ENCODE measurements at regions not wholly inside any gene's neighbourhood (a gene's known extent, or its start where the extent isn't known, plus 50 kb on each side); places are given as distances from the start of the nearest gene placed in this dataset.
A peak's percentile ranks its signal among the peaks of the same experiment; 100 is the strongest.

DNA sequence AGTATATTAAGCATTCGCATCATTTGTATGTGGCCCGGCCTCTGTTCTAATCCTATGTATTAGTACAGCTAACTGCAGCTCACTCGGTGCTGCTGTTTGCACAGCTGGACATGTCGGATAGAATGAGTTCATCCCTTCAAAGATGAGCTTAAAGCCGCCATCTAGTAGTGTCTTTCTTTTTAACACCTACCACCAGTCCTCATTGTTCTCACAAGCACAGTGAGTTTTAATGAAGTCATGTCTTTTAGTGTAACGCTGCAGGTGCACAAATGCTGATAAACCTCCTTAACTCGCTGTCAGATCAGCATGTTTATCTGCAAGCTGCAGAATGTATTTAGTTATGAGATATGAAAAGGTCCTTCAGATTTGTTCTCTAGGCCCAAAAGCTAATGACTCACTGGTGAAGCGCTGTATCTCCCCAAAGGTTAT is 247.5 kb downstream of the MTERF1 start:
- DNase-seq (ENCODE audit: low spot score) = no peak

- DNase-seq (ENCODE audit: low spot score) = no peak
Observed at GRCh38 chr7:91634485-91635177, 245.9 kb downstream of the MTERF1 start.

GRCh38 chr7:91636129-91636724 is 244.3 kb downstream of the MTERF1 start:
- DNase-seq (ENCODE audit: low spot score) = no peak

- no peak for DNase-seq (ENCODE audit: low spot score)
Observed at GRCh38 chr7:91636728-91637127, 243.8 kb downstream of the MTERF1 start.

DNA sequence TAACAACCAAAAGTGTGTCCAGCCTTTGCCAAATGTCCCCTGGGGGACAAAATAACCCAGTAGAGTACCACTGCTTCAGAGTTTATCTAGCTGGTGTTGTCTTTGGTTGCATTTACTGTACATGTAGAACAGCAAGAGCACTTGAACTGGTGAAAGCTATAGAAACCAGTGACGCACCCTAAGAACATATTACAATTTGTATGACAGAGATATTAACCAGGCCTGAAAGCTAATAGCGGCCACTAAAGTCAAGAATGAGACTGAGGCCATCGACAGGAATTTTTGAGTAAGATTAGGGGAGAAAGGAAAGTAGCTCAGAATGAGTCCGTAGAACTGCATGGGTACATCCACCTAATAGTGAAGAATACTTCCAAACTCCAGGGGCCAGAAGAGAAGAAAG is 236.2 kb downstream of the MTERF1 start:
- DNase-seq (ENCODE audit: low spot score) = no peak

GRCh38 chr7:91645542-91645941 is 235.0 kb downstream of the MTERF1 start:
- DNase-seq (ENCODE audit: low spot score) = no peak

GRCh38 chr7:91651986-91652385 is 228.5 kb downstream of the MTERF1 start:
- DNase-seq (ENCODE audit: low spot score) = no peak

DNA sequence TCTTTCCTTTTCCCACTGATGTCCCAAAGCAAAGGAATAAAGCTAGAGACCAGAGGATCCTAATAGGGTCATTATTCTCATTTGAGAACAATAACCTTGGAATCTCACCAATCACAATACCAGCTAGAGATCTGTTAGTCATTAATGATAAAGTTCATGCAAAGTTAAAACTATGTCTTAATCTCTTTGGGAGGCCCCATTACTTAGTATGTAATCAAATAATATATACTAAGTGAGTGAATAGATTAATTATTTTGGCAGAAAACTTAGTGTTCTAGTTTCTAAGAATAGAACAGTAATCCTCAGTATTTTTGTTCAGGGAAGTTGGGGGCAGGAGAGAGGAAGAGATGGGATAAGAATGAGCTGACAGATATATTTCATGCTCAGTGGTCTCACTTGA is 227.2 kb downstream of the MTERF1 start:
- DNase-seq (ENCODE audit: low spot score) = no peak

GRCh38 chr7:91655656-91656055 is 224.8 kb downstream of the MTERF1 start:
- DNase-seq (ENCODE audit: low spot score) = no peak

- DNase-seq (ENCODE audit: low spot score) = peak; percentile 60
Observed at GRCh38 chr7:91656541-91657482, 223.7 kb downstream of the MTERF1 start.

DNA sequence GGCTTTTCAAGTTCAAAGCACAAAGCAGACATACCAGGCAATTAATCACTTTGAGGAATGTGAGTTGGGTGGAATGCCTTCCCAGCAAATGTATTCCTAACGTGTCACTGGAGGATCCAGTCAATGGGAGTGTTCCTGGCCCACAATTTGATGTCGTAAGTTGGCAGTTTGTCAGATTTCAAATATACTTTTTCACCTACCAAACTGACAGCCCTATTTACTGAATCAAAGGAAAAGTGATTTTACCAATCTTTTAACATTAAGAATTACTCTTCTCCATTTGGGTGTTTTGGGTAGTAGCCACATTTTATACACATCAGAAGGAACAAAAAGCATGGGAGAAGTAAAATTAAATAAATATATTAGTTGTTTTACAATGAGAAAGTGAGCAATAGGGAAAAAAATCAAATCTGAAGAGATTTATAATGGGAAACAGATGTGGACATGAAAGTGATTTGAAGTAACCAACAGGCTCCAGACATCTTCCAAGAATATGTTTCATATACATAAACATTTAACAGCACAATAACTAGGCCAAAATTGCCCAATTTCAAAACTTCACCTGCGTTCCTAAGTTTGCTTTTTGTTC is 222.9 kb downstream of the MTERF1 start:
- peak; percentile 76 for DNase-seq (ENCODE audit: low spot score)

DNA sequence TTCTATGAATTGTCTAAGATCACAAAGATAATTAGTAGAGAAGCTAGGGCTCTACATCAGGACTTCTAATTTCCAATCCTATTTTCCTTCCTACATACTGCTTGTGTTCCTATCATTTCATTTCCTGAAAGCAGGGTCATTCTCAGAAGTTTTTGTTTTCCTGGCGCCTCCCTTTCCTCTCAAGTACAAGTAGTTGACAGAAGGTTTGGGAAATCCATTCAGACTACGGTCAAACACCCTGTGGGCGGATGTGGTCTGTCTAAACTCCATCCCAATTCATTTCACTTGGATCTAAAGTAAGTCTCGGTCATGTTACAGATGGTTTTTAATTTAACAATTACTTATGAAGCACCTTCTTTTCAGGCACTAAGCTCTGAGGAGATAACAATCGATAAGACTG is 221.4 kb downstream of the MTERF1 start:
- DNase-seq (ENCODE audit: low spot score) = no peak

GRCh38 chr7:91660734-91661356 is 219.7 kb downstream of the MTERF1 start:
- no peak for DNase-seq (ENCODE audit: low spot score)

- DNase-seq (ENCODE audit: low spot score) = no peak
Observed at GRCh38 chr7:91661727-91662126, 218.8 kb downstream of the MTERF1 start.

DNA sequence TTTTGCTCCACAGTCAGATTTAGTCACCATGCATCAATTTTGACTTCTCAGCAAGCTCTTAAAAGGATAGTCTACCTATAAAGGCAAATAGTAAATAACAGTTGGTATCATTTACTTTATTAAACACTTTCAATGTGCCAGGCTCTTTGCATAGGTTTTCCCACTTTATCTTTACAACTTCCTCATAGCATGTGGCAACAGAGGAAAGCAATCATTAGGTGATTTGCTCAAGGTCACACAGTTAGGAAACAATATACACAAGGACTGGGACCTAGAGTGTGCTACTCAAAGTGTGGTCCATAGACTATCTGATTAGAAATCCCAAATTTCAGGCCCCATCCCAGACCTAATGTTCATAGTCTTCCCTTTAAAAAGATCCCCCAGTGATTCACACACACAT is 212.3 kb downstream of the MTERF1 start:
- no peak for DNase-seq (ENCODE audit: low spot score)

DNA sequence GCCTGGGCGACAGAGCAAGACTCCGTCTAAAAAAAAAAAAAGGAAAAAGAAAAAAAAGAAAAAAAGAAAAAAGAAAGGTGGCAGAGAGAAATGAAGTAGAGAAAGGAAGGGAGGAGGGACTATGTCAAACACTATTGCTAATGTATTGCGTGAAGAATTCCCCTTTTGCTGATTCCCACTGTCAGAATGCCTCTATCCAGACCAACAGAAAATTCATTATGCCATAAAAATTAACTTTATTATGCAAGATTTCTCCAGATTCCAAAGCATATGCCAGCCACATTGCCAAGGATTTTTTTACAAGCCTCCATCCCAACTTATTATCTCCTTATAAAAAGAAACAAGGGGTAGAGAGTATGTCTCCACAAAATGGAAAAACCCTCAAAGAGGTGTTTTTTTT is 209.3 kb downstream of the MTERF1 start:
- peak; percentile 3 for DNase-seq (ENCODE audit: low spot score)

- DNase-seq (ENCODE audit: low spot score) = no peak
Observed at GRCh38 chr7:91674470-91674869, 206.0 kb downstream of the MTERF1 start.

GRCh38 chr7:91681718-91682117 is 198.8 kb downstream of the MTERF1 start:
- DNase-seq (ENCODE audit: low spot score) = no peak

DNA sequence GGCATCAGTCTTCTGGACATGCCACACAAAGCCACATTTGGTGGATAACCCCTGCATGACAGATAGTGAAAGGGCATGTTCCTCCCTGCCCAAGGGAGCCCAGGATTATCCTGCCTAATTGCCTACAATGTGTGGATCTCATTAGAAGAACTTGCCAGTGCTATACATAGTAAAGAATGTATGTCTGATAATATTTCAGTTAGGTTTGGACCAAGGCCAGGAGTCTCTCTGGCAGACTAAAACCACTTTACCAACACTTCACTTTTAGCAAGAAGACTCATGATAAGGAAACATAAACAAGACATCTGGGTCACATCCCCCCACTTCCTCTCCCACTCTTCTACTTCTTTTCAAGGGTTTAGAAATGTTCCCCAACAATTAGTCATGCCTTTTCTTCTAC is 196.7 kb downstream of the MTERF1 start:
- DNase-seq (ENCODE audit: low spot score) = peak; percentile 29

DNA sequence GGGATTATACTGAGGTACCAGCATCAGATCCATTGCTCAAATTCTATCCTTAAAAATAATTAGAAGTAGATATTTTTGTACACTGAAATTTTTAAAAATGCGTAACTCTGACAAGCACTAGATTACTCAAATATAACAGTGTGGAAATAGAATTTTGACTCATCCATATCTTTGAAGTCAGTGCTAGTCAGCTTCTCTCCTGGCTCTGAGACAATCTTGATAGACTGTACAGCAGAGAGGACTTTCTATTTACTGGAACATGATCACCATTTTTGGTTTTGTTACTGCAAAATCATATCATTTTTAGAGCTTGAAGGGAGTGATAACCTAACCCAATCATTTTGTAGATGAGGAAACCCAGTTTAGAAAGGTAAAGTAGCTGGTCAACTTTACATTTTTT is 195.0 kb downstream of the MTERF1 start:
- peak; percentile 64 for DNase-seq (ENCODE audit: low spot score)

DNA sequence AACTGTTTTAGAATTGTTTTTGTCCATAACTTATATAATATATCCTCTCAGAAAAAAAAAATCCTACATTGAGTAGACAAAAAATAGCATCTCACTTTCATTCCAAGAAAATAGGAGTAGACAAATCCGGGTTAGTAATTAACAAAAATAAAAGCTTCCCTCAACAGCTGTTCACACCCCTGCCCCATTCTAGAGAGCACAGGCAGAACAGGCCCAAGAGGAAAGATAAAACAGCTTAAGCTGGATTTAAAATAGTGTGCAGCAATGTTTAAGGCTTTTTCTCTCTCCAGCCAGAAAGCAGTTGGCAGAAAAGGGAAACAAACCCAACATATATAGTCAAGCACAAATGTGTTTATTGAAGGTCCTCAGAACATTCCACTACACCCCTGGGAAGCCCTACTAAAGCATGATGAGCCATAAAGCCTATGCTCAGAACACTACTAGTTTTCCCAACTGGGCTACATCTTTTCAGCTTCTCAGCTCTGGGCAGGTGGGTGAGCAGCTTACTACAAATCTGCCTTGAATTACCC is 189.9 kb downstream of the MTERF1 start:
- DNase-seq (ENCODE audit: low spot score) = no peak

- no peak for DNase-seq (ENCODE audit: low spot score)
Observed at GRCh38 chr7:91691865-91692264, 188.6 kb downstream of the MTERF1 start.

Data from GM03348 (cell line).